Omental fat pad (tissue), 3 donors: ENCODE measurements at regions not wholly inside any gene's neighbourhood (a gene's known extent, or its start where the extent isn't known, plus 50 kb on each side); places are given as distances from the start of the nearest gene placed in this dataset.

Experiments
- ATAC-seq: fragments of 150-250 bp; one replicate; pipeline ENCODE4 v1.9.1; 2016; ENCODE audit warnings: mild to moderate bottlenecking, moderate library complexity; ENCODE audit not compliant: low FRiP score
- DNase-seq: peaks from one replicate; pipeline ENCODE4 v3.0.0-alpha.2; 2019; ENCODE audit warnings: low spot score
- CTCF ChIP-seq, 3 donors: fragments of 450-650 bp; IDR thresholded peaks; one replicate each; pipeline ENCODE4 v1.5.1; 2016 to 2017; ENCODE audit warnings: antibody characterized with exemption in 3 of 3, mild to moderate bottlenecking in 3 of 3, moderate library complexity in 2 of 3

- ATAC-seq (no peak), DNase-seq (no peak)
- no peak for TF ChIP-seq CTCF (IDR thresholded peaks at IDR 0.05)
Measured at GRCh38 chr5:26828294-26828693, 210.1 kb downstream of the CDH9 start.

GRCh38 chr5:26813235-26813634, 225.2 kb downstream of the CDH9 start:
- ATAC-seq (no peak), DNase-seq (no peak)
- TF ChIP-seq CTCF (IDR thresholded peaks at IDR 0.05) = no peak

GRCh38 chr5:26812714-26813113, 225.7 kb downstream of the CDH9 start:
- DNase-seq (no peak), ATAC-seq (no peak)
- no peak for TF ChIP-seq CTCF (IDR thresholded peaks at IDR 0.05)

- no peak for TF ChIP-seq CTCF (IDR thresholded peaks at IDR 0.05)
- ATAC-seq (no peak), DNase-seq (no peak)
Measured at GRCh38 chr5:26807231-26808199, 230.9 kb downstream of the CDH9 start.

- DNase-seq (no peak), ATAC-seq (no peak)
- TF ChIP-seq CTCF (IDR thresholded peaks at IDR 0.05) = no peak
Measured at GRCh38 chr5:26805076-26805475, 233.3 kb downstream of the CDH9 start.

- no peak for TF ChIP-seq CTCF (IDR thresholded peaks at IDR 0.05)
- DNase-seq = no peak
- ATAC-seq = no peak
Measured at GRCh38 chr5:26802944-26803343, 235.4 kb downstream of the CDH9 start.

- TF ChIP-seq CTCF (IDR thresholded peaks at IDR 0.05) = no peak
- ATAC-seq (no peak), DNase-seq (no peak)
Measured at GRCh38 chr5:26791433-26791832, 247.0 kb downstream of the CDH9 start.
